ENCODE measurements at regions not wholly inside any gene's neighbourhood (a gene's known extent, or its start where the extent isn't known, plus 50 kb on each side); places are given as distances from the start of the nearest gene placed in this dataset.
"Not testable (repeated sequence)": the region's sequence is repeated elsewhere in the genome, so short reads cannot be mapped to it uniquely, and the experiment has no call there.

- not testable (repeated sequence) for TF ChIP-seq CTCF (IDR thresholded peaks at IDR 0.05 in 4 of 5, conservative IDR thresholded peaks at IDR 0.05 in 1 of 5); POLR2A (IDR thresholded peaks at IDR 0.05)
Measured at GRCh38 chr4:123026015-123026414, 103.6 kb upstream of the NUDT6 start.

All from gastrocnemius medialis (tissue), 4 donors.